Uterus (tissue), 2 donors: ENCODE measurements at regions not wholly inside any gene's neighbourhood (a gene's known extent, or its start where the extent isn't known, plus 50 kb on each side); places are given as distances from the start of the nearest gene placed in this dataset.

ENCODE experiments used
- POLR2A ChIP-seq, 2 donors: fragments of 450-650 bp; IDR thresholded peaks; one replicate each; pipeline ENCODE4 v1.6.1; 2016; ENCODE audit warnings: antibody characterized with exemption in 2 of 2, mild to moderate bottlenecking in 1 of 2, moderate library complexity in 1 of 2
- TF ChIP-seq, protein P1 (sequence below), 4 experiments: fragments of 200-600 bp in 2 of 4; fragments of 450-650 bp in 2 of 4; sonication (generic) in 2 of 4; IDR thresholded peaks; one replicate each; pipeline ENCODE4 v1.5.1; 2016 to 2019; ENCODE audit warnings: antibody characterized with exemption in 4 of 4, mild to moderate bottlenecking in 2 of 4, moderate library complexity in 1 of 4

DNA sequence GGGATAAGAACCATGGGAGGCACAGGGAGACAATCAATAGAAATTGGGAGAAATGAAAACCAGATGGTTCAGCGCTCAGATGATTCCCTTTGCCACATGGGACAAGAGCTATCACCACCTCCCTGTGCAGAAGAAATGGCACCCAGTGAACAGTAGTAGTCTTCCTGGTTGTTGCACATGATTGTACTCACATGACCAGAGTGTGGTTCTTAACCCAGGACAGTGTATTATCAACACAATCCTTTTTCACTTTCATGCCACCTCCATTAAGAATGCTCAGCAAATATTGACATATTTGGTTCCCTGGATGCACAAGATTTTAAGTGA, 149.0 kb upstream of the SH3BP4 start:
- TF ChIP-seq, protein P1, sequence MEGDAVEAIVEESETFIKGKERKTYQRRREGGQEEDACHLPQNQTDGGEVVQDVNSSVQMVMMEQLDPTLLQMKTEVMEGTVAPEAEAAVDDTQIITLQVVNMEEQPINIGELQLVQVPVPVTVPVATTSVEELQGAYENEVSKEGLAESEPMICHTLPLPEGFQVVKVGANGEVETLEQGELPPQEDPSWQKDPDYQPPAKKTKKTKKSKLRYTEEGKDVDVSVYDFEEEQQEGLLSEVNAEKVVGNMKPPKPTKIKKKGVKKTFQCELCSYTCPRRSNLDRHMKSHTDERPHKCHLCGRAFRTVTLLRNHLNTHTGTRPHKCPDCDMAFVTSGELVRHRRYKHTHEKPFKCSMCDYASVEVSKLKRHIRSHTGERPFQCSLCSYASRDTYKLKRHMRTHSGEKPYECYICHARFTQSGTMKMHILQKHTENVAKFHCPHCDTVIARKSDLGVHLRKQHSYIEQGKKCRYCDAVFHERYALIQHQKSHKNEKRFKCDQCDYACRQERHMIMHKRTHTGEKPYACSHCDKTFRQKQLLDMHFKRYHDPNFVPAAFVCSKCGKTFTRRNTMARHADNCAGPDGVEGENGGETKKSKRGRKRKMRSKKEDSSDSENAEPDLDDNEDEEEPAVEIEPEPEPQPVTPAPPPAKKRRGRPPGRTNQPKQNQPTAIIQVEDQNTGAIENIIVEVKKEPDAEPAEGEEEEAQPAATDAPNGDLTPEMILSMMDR (IDR thresholded peaks at IDR 0.05), result no peak
- TF ChIP-seq POLR2A (IDR thresholded peaks at IDR 0.05), result no peak
